Mesendoderm (in vitro differentiated cells): ENCODE measurements at regions not wholly inside any gene's neighbourhood (a gene's known extent, or its start where the extent isn't known, plus 50 kb on each side); places are given as distances from the start of the nearest gene placed in this dataset.

Source experiments
- DNase-seq: peaks from one replicate; pipeline ENCODE4 v3.0.0; 2013
- H2AK5ac ChIP-seq: 2 replicates; pipeline ENCODE4 v1.6.1; 2013; ENCODE audit warnings: low read length, inconsistent platforms
- H2BK120ac ChIP-seq: 2 replicates; pipeline ENCODE4 v1.6.1; 2013; ENCODE audit warnings: low read depth, mild to moderate bottlenecking, low read length, moderate library complexity, mixed read lengths
- H2BK15ac ChIP-seq: replicated peaks from 2 replicates; pipeline ENCODE4 v1.6.1; 2013; ENCODE audit warnings: low read depth, mild to moderate bottlenecking, moderate library complexity
- H2BK5ac ChIP-seq: 2 replicates; pipeline ENCODE4 v1.6.1; 2013; ENCODE audit warnings: low read length, inconsistent platforms
- H3K18ac ChIP-seq: 2 replicates; pipeline ENCODE4 v1.6.1; 2013; ENCODE audit warnings: mild to moderate bottlenecking, low read length, mixed read lengths
- H3K23ac ChIP-seq: one replicate; pipeline ENCODE4 v1.6.1; 2013; ENCODE audit warnings: low read length
- H3K27ac ChIP-seq: 2 replicates; pipeline ENCODE4 v1.5.1; 2013; ENCODE audit warnings: low read depth, mild to moderate bottlenecking, inconsistent platforms, low read length, moderate library complexity
- H3K27me3 ChIP-seq: 2 replicates; pipeline ENCODE4 v1.6.1; 2013; ENCODE audit warnings: low read length, control low read depth, mild to moderate bottlenecking, inconsistent platforms; ENCODE audit not compliant: insufficient read depth, poor library complexity
- H3K36me3 ChIP-seq: 2 replicates; pipeline ENCODE4 v1.6.1; 2013; ENCODE audit warnings: low read length, inconsistent platforms; ENCODE audit not compliant: control insufficient read depth, insufficient read depth
- H3K4ac ChIP-seq: one replicate; pipeline ENCODE4 v1.6.1; 2013; ENCODE audit warnings: low read depth, mild to moderate bottlenecking, low read length, moderate library complexity
- H3K4me1 ChIP-seq: 2 replicates; pipeline ENCODE4 v1.6.1; 2013; ENCODE audit warnings: low read depth, low read length, inconsistent platforms; ENCODE audit not compliant: control insufficient read depth
- H3K4me2 ChIP-seq: 2 replicates; pipeline ENCODE4 v1.6.1; 2013; ENCODE audit warnings: low read length
- H3K4me3 ChIP-seq: 2 replicates; pipeline ENCODE4 v1.5.1; 2013; ENCODE audit warnings: mild to moderate bottlenecking, low read length
- H3K56ac ChIP-seq: one replicate; pipeline ENCODE4 v1.6.1; 2013; ENCODE audit warnings: low read length
- H3K79me1 ChIP-seq: 2 replicates; pipeline ENCODE4 v1.6.1; 2013; ENCODE audit warnings: low read length, inconsistent platforms
- H3K79me2 ChIP-seq: 2 replicates; pipeline ENCODE4 v1.6.1; 2013; ENCODE audit warnings: mild to moderate bottlenecking, low read length; ENCODE audit not compliant: control insufficient read depth, insufficient read depth
- H3K9ac ChIP-seq: 2 replicates; pipeline ENCODE4 v1.6.1; 2013; ENCODE audit warnings: low read length, inconsistent platforms
- H4K5ac ChIP-seq: one replicate; pipeline ENCODE4 v1.6.1; 2013; ENCODE audit warnings: low read length
- H4K8ac ChIP-seq: one replicate; pipeline ENCODE4 v1.6.1; 2013; ENCODE audit warnings: low read depth, mild to moderate bottlenecking, control low read depth, low read length, moderate library complexity
- WGBS: extraction: QIAGEN DNeasy Blood & Tissue Kit; methylation state at CpG from one replicate; pipeline ENCODE4 v1.1.7; 2013; ENCODE audit warnings: low lambda C conversion rate, missing lambda C conversion rate; ENCODE audit not compliant: insufficient coverage; ENCODE audit errors: extremely low coverage; 5-methylcytosine and 5-hydroxymethylcytosine counted together

DNA sequence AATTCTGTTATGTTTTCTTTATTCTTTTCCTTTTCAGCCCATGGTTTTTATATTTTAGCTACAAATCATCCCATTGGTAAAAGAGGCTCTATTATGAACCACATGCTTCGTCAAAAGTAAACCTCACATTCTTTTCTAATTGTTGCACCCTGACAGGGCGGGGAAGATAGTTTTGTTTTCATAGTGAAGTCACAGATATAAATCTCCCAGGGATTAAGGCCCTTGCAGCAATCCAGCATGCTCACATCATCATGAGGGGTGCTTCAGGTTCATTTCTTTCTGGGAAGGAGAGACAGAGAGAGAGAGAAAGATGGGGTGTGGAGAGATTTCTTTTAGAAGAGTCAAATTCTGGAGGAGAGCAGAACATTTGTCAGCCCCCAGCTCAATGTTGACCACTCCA is 124.5 kb upstream of the CDC42EP3 start:
- H3K4me2 ChIP-seq = no peak overlapping the region
- no CpG with 5 or more reads among the region's 2 CpGs for WGBS

GRCh38 chr2:37796481-37796880 is 125.0 kb upstream of the CDC42EP3 start:
- H4K5ac ChIP-seq = peak overlapping the region; percentile 29
- DNase-seq = no peak
- no peak overlapping the region for H3K9ac ChIP-seq
- H3K4me3 ChIP-seq = no peak overlapping the region
- H3K27me3 ChIP-seq = no peaks in the 10 kb centered on the region
- no peak overlapping the region for H3K4ac ChIP-seq
- H3K79me1 ChIP-seq = no peaks in the 10 kb centered on the region
- no peak overlapping the region for H4K8ac ChIP-seq
- H3K36me3 ChIP-seq = no peaks in the 10 kb centered on the region
- WGBS = no CpG with 5 or more reads among the region's 4 CpGs
- H3K27ac ChIP-seq = no peak overlapping the region
- no peak overlapping the region for H3K4me2 ChIP-seq
- no peaks in the 10 kb centered on the region for H3K4me1 ChIP-seq
- no peak overlapping the region for H3K23ac ChIP-seq
- H3K18ac ChIP-seq = no peak overlapping the region
- H2AK5ac ChIP-seq = no peak overlapping the region
- no peak overlapping the region for H2BK120ac ChIP-seq
- H3K56ac ChIP-seq = no peak overlapping the region
- H2BK15ac ChIP-seq = no peak overlapping the region
- no peak overlapping the region for H2BK5ac ChIP-seq
- no peaks in the 10 kb centered on the region for H3K79me2 ChIP-seq

More for the DNA sequence above, 124.5 kb upstream of the CDC42EP3 start:
- H2BK120ac ChIP-seq = no peak overlapping the region
- H4K5ac ChIP-seq = no peak overlapping the region
- H3K18ac ChIP-seq = no peak overlapping the region
- no peak overlapping the region for H4K8ac ChIP-seq
- no peak overlapping the region for H3K4ac ChIP-seq
- no peaks in the 10 kb centered on the region for H3K4me1 ChIP-seq
- no peak overlapping the region for H3K4me3 ChIP-seq
- H3K79me1 ChIP-seq = no peaks in the 10 kb centered on the region
- no peak overlapping the region for H3K23ac ChIP-seq
- H3K79me2 ChIP-seq = no peaks in the 10 kb centered on the region
- no peaks in the 10 kb centered on the region for H3K27me3 ChIP-seq
- no peak overlapping the region for H2BK15ac ChIP-seq
- no peak overlapping the region for H2BK5ac ChIP-seq
- no peak overlapping the region for H3K27ac ChIP-seq
- no peak overlapping the region for H3K9ac ChIP-seq
- H2AK5ac ChIP-seq = no peak overlapping the region
- peak; percentile 32 for DNase-seq
- H3K56ac ChIP-seq = no peak overlapping the region
- no peaks in the 10 kb centered on the region for H3K36me3 ChIP-seq

DNA sequence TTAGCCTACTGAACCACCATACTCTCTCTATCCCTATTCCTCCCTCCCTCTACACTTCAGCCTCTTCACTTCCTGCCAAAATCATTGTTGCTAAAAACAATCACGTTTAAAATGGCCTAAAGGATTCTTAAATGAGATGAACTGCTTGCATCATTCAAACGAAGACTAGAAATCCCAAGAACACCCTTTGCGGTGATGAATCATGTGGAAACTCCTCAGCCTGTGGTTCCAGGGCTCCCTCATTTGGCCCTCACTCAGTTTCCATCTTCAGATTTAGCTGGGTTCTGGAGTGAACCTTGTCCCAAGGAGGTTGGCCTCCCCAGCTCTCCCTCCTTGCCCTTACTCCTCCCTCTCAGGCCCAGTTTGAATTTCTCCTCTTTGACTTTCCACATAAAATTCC is 125.6 kb upstream of the CDC42EP3 start:
- Histone ChIP-seq H2BK15ac (no peak overlapping the region), H3K79me2 (no peaks in the 10 kb centered on the region), H3K4me3 (no peak overlapping the region), H4K5ac (no peak overlapping the region), H3K23ac (no peak overlapping the region), H2BK5ac (no peak overlapping the region), H3K18ac (peak overlapping the region; percentile 68), H3K27me3 (no peaks in the 10 kb centered on the region), H3K27ac (no peak overlapping the region), H3K9ac (no peak overlapping the region), H3K4me1 (no peaks in the 10 kb centered on the region), H3K56ac (no peak overlapping the region), H3K79me1 (no peaks in the 10 kb centered on the region), H3K4ac (no peak overlapping the region), H3K4me2 (no peak overlapping the region), H2AK5ac (no peak overlapping the region), H3K36me3 (no peaks in the 10 kb centered on the region), H2BK120ac (no peak overlapping the region), H4K8ac (no peak overlapping the region)
- no CpG with 5 or more reads among the region's 3 CpGs for WGBS
- no peak for DNase-seq

GRCh38 chr2:37798315-37799005 is 126.6 kb upstream of the RMDN2 start:
- Histone ChIP-seq H3K23ac (no peak overlapping the region), H3K27me3 (no peaks in the 10 kb centered on the region), H3K79me1 (no peaks in the 10 kb centered on the region), H3K4ac (no peak overlapping the region), H3K4me2 (no peak overlapping the region), H3K56ac (no peak overlapping the region), H4K5ac (no peak overlapping the region), H3K4me1 (no peaks in the 10 kb centered on the region), H3K9ac (no peak overlapping the region), H4K8ac (no peak overlapping the region), H3K27ac (no peak overlapping the region), H3K18ac (no peak overlapping the region), H2BK5ac (no peak overlapping the region), H3K4me3 (no peak overlapping the region), H2BK15ac (no peak overlapping the region), H2AK5ac (no peak overlapping the region), H3K79me2 (no peaks in the 10 kb centered on the region), H2BK120ac (no peak overlapping the region), H3K36me3 (no peaks in the 10 kb centered on the region)
- no peak for DNase-seq

GRCh38 chr2:37800176-37800858 is 124.8 kb upstream of the RMDN2 start:
- Histone ChIP-seq H3K4ac (no peak overlapping the region), H3K36me3 (no peaks in the 10 kb centered on the region), H3K27ac (no peak overlapping the region), H2AK5ac (no peak overlapping the region), H4K5ac (no peak overlapping the region), H3K4me2 (no peak overlapping the region), H3K23ac (no peak overlapping the region), H3K56ac (no peak overlapping the region), H3K27me3 (no peaks in the 10 kb centered on the region), H2BK5ac (no peak overlapping the region), H2BK15ac (no peak overlapping the region), H2BK120ac (no peak overlapping the region), H3K79me2 (no peaks in the 10 kb centered on the region), H3K18ac (no peak overlapping the region), H4K8ac (no peak overlapping the region), H3K9ac (no peak overlapping the region), H3K4me3 (no peak overlapping the region), H3K4me1 (no peaks in the 10 kb centered on the region), H3K79me1 (no peaks in the 10 kb centered on the region)
- WGBS = no CpG with 5 or more reads among the region's 2 CpGs
- no peak for DNase-seq
